ENCODE measurements at regions not wholly inside any gene's neighbourhood (a gene's known extent, or its start where the extent isn't known, plus 50 kb on each side); places are given as distances from the start of the nearest gene placed in this dataset.
A peak's percentile ranks its signal among the peaks of the same experiment; 100 is the strongest.

DNA sequence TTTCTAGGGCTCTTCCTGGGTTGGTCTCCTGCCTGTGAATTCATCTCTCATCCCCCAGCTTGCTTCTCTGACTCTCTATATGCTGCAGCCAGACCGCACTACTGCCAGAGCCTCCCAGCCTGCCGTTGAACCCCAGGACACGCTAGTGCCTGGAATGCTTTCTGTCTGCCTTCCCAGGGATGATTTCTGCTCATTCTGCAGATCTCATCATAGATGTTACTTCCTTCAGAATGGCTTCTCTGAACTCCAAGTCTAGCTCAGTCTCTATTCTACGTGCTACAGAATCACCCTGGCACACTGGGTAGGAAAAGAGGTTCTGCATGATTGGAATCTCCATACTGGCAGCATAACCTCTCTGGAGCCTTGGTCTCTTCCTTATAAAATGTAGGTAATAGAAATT is 94.8 kb upstream of the RAB12 start:
- Histone ChIP-seq H3K4me1 (ENCODE audit: control insufficient read depth in 1 of 2, extremely low read depth in 1 of 2, insufficient read depth in 2 of 2, low read length in 2 of 2) (no peaks in the 10 kb centered on the region), H3K9me3 (no peaks in the 10 kb centered on the region), H3K36me3 (ENCODE audit: control insufficient read depth in 2 of 2, extremely low read depth in 1 of 2, insufficient read depth in 1 of 2, low read length in 1 of 2) (no peaks in the 10 kb centered on the region), H3K27me3 (replicated peaks in 1 of 2; ENCODE audit: control insufficient read depth in 2 of 2, extremely low read depth in 1 of 2, insufficient read depth in 2 of 2, low read length in 1 of 2) (peaks cover 0 to 9% of the 10 kb centered on the region in 2 experiments), H3K4me3 (ENCODE audit: control insufficient read depth in 1 of 2, extremely low read depth in 1 of 2, low read length in 1 of 2) (no peak overlapping the region), H3K27ac (ENCODE audit: low read length) (no peak overlapping the region)
- DNase-seq (no peak), ATAC-seq (replicated peaks in 1 of 4) (no peak)
- no peaks in the 10 kb centered on the region for H3K36me3 Mint-ChIP-seq
- H3K4me3 Mint-ChIP-seq, result no peak overlapping the region
- H3K27ac Mint-ChIP-seq, result no peak overlapping the region
- peaks cover 0 to 1% (median 0%) of the 10 kb centered on the region in 3 donors for H3K9me3 Mint-ChIP-seq
- H3K27me3 Mint-ChIP-seq, result peaks cover 5 to 7% of the 10 kb centered on the region in 2 donors
- ChIA-PET POLR2A (no interaction called here), CTCF (no interaction called here)
- 86% methylated on average over 3 of the region's 4 CpGs for WGBS (ENCODE audit: insufficient coverage)
- no peaks in the 10 kb centered on the region for H3K4me1 Mint-ChIP-seq

DNA sequence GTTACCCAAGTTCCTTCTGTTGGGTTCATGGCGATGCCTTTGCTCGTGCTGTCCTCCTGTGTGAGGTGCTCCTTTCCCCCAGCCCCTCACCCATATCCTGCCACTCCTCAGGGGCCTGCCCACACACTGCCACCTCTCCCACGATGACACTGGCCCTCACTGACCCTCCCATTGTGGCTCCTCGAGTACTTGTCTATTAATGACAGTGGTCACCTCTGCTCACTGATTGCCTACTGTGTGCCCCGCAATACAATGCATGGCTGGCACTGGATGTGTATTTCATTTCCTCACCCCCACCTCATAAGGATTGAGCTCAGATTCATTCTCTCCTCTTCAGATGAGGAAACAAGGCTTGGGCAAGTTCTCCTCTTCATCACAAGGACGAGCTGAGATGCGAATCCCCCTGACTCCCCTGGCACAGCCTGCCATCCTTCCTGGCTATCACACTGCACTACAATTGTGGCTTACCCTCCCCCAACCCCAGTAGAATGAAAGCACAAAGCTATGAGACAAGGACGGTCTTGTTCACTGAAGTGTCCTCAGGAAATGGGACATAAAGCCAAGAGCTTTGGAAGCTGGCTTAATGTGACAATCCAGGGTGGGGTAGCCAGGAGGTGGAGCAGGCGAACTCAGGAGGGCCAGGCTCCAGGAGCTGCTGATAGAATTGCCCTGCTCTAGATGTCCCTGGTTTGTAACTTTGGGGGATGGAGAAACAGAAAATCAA is 93.9 kb upstream of the RAB12 start:
- DNase-seq (no peak), ATAC-seq (replicated peaks in 1 of 4) (no peak)
- Histone ChIP-seq H3K27ac (ENCODE audit: low read length) (no peak overlapping the region), H3K4me3 (ENCODE audit: control insufficient read depth in 1 of 2, extremely low read depth in 1 of 2, low read length in 1 of 2) (no peak overlapping the region), H3K27me3 (replicated peaks in 1 of 2; ENCODE audit: control insufficient read depth in 2 of 2, extremely low read depth in 1 of 2, insufficient read depth in 2 of 2, low read length in 1 of 2) (peaks cover 0 to 9% of the 10 kb centered on the region in 2 experiments), H3K4me1 (ENCODE audit: control insufficient read depth in 1 of 2, extremely low read depth in 1 of 2, insufficient read depth in 2 of 2, low read length in 2 of 2) (no peaks in the 10 kb centered on the region), H3K36me3 (ENCODE audit: control insufficient read depth in 2 of 2, extremely low read depth in 1 of 2, insufficient read depth in 1 of 2, low read length in 1 of 2) (no peaks in the 10 kb centered on the region), H3K9me3 (no peaks in the 10 kb centered on the region)
- CTCF ChIA-PET, result no interaction called here
- no peaks in the 10 kb centered on the region for H3K36me3 Mint-ChIP-seq
- peak overlapping the region in 1 of 2 donors; percentile 36 for H3K27ac Mint-ChIP-seq
- H3K4me1 Mint-ChIP-seq, result no peaks in the 10 kb centered on the region
- H3K4me3 Mint-ChIP-seq, result no peak overlapping the region
- POLR2A ChIA-PET, result no interaction called here
- peaks cover under 1 to 5% (median 1%) of the 10 kb centered on the region in 3 donors for H3K9me3 Mint-ChIP-seq
- WGBS (ENCODE audit: insufficient coverage), result 77% methylated on average over 5 of the region's 9 CpGs
- H3K27me3 Mint-ChIP-seq, result peaks cover 7 to 8% of the 10 kb centered on the region in 2 donors

DNA sequence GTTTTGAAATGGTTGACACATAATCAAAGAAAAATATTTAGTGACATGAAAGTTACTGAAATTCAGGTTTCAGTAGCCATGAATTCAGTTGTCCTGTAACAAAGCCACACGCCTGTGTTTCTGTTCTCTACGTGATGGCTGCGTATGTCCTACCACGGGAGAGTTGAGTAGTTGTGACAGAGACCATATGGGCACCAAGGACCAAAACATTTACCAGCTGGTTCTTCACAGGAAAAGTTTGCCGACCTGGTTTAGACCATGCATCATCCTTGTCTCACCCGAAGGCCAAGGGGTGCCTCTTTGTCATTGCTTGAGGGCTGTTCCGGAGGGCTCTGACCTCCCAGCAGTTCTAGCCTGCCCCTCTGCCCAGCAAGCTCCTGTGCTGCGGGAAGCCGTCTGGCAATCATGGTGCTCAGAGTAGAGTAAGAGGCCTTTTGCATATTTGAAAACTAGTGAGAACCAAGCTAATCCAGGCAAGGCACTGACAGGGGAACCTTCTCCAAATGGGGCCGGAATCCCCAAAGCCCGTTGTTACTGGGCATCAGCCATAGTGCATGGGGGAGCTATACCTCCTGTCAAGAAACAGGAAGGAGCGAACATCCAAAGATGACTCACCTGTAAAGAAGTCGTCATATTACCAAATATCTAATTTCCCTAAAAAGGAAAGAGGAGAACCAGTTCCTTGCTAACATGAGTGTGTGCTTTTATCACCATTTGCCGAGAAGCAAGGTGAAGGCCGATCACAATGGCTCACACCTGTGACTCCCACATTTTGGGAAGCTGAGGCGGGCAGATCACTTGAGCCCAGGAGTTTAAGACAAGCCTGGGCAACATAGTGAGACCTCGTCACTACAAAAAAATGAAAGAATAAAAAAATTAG is 92.6 kb upstream of the RAB12 start:
- 89% methylated on average over 8 of the region's 17 CpGs for WGBS (ENCODE audit: insufficient coverage)
- H3K36me3 Mint-ChIP-seq, result no peaks in the 10 kb centered on the region
- H3K27ac Mint-ChIP-seq, result no peak overlapping the region
- ATAC-seq (replicated peaks in 1 of 4), result no peak
- CTCF ChIA-PET, result no interaction called here
- Histone ChIP-seq H3K9me3 (no peaks in the 10 kb centered on the region), H3K4me1 (ENCODE audit: control insufficient read depth in 1 of 2, extremely low read depth in 1 of 2, insufficient read depth in 2 of 2, low read length in 2 of 2) (no peaks in the 10 kb centered on the region), H3K4me3 (ENCODE audit: control insufficient read depth in 1 of 2, extremely low read depth in 1 of 2, low read length in 1 of 2) (no peak overlapping the region), H3K27ac (ENCODE audit: low read length) (no peak overlapping the region), H3K36me3 (ENCODE audit: control insufficient read depth in 2 of 2, extremely low read depth in 1 of 2, insufficient read depth in 1 of 2, low read length in 1 of 2) (no peaks in the 10 kb centered on the region), H3K27me3 (replicated peaks in 1 of 2; ENCODE audit: control insufficient read depth in 2 of 2, extremely low read depth in 1 of 2, insufficient read depth in 2 of 2, low read length in 1 of 2) (peaks cover 0 to 9% of the 10 kb centered on the region in 2 experiments)
- POLR2A ChIA-PET, result no interaction called here
- no peak for DNase-seq
- H3K27me3 Mint-ChIP-seq, result peaks cover 7 to 8% of the 10 kb centered on the region in 2 donors
- H3K9me3 Mint-ChIP-seq, result peaks cover 2 to 18% (median 9%) of the 10 kb centered on the region in 3 donors
- no peaks in the 10 kb centered on the region for H3K4me1 Mint-ChIP-seq
- H3K4me3 Mint-ChIP-seq, result no peak overlapping the region

DNA sequence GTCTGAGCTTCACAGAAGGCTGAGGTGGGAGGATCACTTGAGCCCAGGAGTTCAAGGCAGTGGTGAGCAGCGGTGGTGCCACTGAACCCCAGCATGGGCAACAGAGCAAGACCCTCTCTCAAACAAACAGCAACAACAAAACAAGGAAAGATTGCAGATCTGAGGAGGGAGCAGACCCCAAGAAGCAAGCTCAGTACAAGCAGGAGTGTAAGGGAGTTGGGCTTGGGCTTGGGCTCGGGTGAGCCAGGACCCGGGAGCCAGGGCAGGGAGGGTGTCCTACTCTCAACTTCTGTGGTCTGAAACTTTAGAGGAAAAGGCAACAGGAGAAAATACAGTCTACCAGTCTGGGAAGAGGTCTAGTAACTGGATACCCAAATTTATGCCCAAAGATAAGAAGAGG is 92.0 kb upstream of the RAB12 start:
- ChIA-PET POLR2A (no interaction called here), CTCF (no interaction called here)
- ATAC-seq (replicated peaks in 1 of 4) (no peak), DNase-seq (no peak)
- Histone ChIP-seq H3K4me3 (ENCODE audit: control insufficient read depth in 1 of 2, extremely low read depth in 1 of 2, low read length in 1 of 2) (no peak overlapping the region), H3K36me3 (ENCODE audit: control insufficient read depth in 2 of 2, extremely low read depth in 1 of 2, insufficient read depth in 1 of 2, low read length in 1 of 2) (no peaks in the 10 kb centered on the region), H3K4me1 (ENCODE audit: control insufficient read depth in 1 of 2, extremely low read depth in 1 of 2, insufficient read depth in 2 of 2, low read length in 2 of 2) (no peaks in the 10 kb centered on the region), H3K27me3 (replicated peaks in 1 of 2; ENCODE audit: control insufficient read depth in 2 of 2, extremely low read depth in 1 of 2, insufficient read depth in 2 of 2, low read length in 1 of 2) (peaks cover 0 to 6% of the 10 kb centered on the region in 2 experiments), H3K27ac (ENCODE audit: low read length) (no peak overlapping the region), H3K9me3 (no peaks in the 10 kb centered on the region)
- Mint-ChIP-seq H3K9me3 (peaks cover 2 to 18% (median 9%) of the 10 kb centered on the region in 3 donors), H3K36me3 (no peaks in the 10 kb centered on the region), H3K4me3 (no peak overlapping the region), H3K4me1 (no peaks in the 10 kb centered on the region), H3K27ac (no peak overlapping the region), H3K27me3 (peaks cover 7 to 8% of the 10 kb centered on the region in 2 donors)
- 72% methylated on average over 2 of the region's 3 CpGs for WGBS (ENCODE audit: insufficient coverage)

DNA sequence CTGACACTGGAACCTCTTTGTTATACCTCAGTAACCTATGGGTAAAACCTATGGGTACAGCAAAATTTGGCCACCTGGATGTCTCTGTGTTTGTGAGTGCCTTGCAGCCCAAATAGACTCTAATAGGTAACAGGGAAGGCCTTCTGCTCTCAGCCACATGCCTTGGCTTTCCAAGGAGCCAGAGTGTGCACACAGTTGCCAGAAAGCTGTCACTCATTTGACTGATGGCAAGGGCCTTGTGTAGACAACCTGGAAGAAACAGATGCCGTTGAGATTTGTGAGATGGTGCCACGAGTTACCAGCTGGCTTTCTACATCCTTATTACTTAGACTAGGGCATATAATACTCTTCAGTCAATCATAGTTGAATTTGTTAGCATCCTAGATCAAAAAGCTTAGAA is 90.1 kb upstream of the RAB12 start:
- H3K27ac Mint-ChIP-seq, result no peak overlapping the region
- H3K4me3 Mint-ChIP-seq, result no peak overlapping the region
- no peaks in the 10 kb centered on the region for H3K4me1 Mint-ChIP-seq
- H3K27ac ChIP-seq (ENCODE audit: low read length), result no peak overlapping the region
- peaks cover 0 to 15% of the 10 kb centered on the region in 2 experiments for H3K27me3 ChIP-seq (replicated peaks in 1 of 2; ENCODE audit: control insufficient read depth in 2 of 2, extremely low read depth in 1 of 2, insufficient read depth in 2 of 2, low read length in 1 of 2)
- H3K4me1 ChIP-seq (ENCODE audit: control insufficient read depth in 1 of 2, extremely low read depth in 1 of 2, insufficient read depth in 2 of 2, low read length in 2 of 2), result no peaks in the 10 kb centered on the region
- no peaks in the 10 kb centered on the region for H3K36me3 ChIP-seq (ENCODE audit: control insufficient read depth in 2 of 2, extremely low read depth in 1 of 2, insufficient read depth in 1 of 2, low read length in 1 of 2)
- WGBS (ENCODE audit: insufficient coverage), result no CpG with 5 or more reads among the region's 2 CpGs
- no peaks in the 10 kb centered on the region for H3K9me3 ChIP-seq
- ATAC-seq (replicated peaks in 1 of 4) (no peak), DNase-seq (no peak)
- H3K9me3 Mint-ChIP-seq, result peaks cover 2 to 18% (median 9%) of the 10 kb centered on the region in 3 donors
- H3K36me3 Mint-ChIP-seq, result no peaks in the 10 kb centered on the region
- CTCF ChIA-PET, result no interaction called here
- no peak overlapping the region for H3K4me3 ChIP-seq (ENCODE audit: control insufficient read depth in 1 of 2, extremely low read depth in 1 of 2, low read length in 1 of 2)
- peaks cover 16 to 19% of the 10 kb centered on the region in 2 donors for H3K27me3 Mint-ChIP-seq
- POLR2A ChIA-PET, result interaction anchor here in 1 of 2 donors (0.7 kb wide), 1 partner anchor 1523 kb away, joined by 10 read pairs; no protein-coding TSS in a partner anchor

DNA sequence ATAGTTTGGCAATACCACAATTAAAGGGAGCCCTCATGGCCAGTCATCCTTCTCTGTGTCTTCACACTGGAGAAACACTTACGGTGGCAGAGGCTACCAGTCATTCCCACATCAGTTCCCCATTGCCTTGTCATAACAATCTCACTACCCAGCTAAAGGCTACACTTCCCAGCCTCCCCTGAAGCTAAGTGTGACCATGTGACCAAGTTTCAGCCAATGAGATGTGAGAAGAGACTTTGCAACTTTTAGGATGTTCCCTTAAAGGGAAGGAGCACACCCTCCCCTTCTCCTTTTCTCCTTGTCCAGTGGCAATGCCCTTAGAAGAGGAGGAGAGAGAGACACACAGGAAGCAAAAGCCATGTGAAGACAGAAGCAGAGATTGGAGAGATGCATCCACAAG is 89.0 kb upstream of the RAB12 start:
- ChIA-PET CTCF (no interaction called here), POLR2A (no interaction called here)
- Mint-ChIP-seq H3K4me3 (no peak overlapping the region), H3K9me3 (peaks cover 2 to 18% (median 9%) of the 10 kb centered on the region in 3 donors), H3K27ac (no peak overlapping the region), H3K4me1 (no peaks in the 10 kb centered on the region), H3K36me3 (no peaks in the 10 kb centered on the region), H3K27me3 (peaks cover 24 to 27% of the 10 kb centered on the region in 2 donors)
- no CpG with 5 or more reads among the region's 1 CpG for WGBS (ENCODE audit: insufficient coverage)
- no peak overlapping the region for H3K4me3 ChIP-seq (ENCODE audit: control insufficient read depth in 1 of 2, extremely low read depth in 1 of 2, low read length in 1 of 2)
- H3K27me3 ChIP-seq (replicated peaks in 1 of 2; ENCODE audit: control insufficient read depth in 2 of 2, extremely low read depth in 1 of 2, insufficient read depth in 2 of 2, low read length in 1 of 2), result peaks cover 0 to 20% of the 10 kb centered on the region in 2 experiments
- H3K9me3 ChIP-seq, result no peaks in the 10 kb centered on the region
- H3K4me1 ChIP-seq (ENCODE audit: control insufficient read depth in 1 of 2, extremely low read depth in 1 of 2, insufficient read depth in 2 of 2, low read length in 2 of 2), result no peaks in the 10 kb centered on the region
- H3K27ac ChIP-seq (ENCODE audit: low read length), result no peak overlapping the region
- DNase-seq, result no peak
- no peaks in the 10 kb centered on the region for H3K36me3 ChIP-seq (ENCODE audit: control insufficient read depth in 2 of 2, extremely low read depth in 1 of 2, insufficient read depth in 1 of 2, low read length in 1 of 2)
- no peak for ATAC-seq (replicated peaks in 1 of 4)

All from T-cell (primary cell).